ENCODE measurements at regions not wholly inside any gene's neighbourhood (a gene's known extent, or its start where the extent isn't known, plus 50 kb on each side); places are given as distances from the start of the nearest gene placed in this dataset.

- Mint-ChIP-seq H3K27ac (ENCODE audit: unreplicated experiment) (no peak overlapping the region), H3K4me3 (ENCODE audit: unreplicated experiment) (no peak overlapping the region), H3K36me3 (ENCODE audit: low read depth, unreplicated experiment) (no peaks in the 10 kb centered on the region), H3K9me3 (ENCODE audit: unreplicated experiment) (no peaks in the 10 kb centered on the region), H3K27me3 (ENCODE audit: unreplicated experiment) (no peaks in the 10 kb centered on the region), H3K4me1 (ENCODE audit: unreplicated experiment) (no peaks in the 10 kb centered on the region)
- no peak for DNase-seq (ENCODE audit: low spot score)
- no peak for TF ChIP-seq CTCF (IDR thresholded peaks at IDR 0.05; ENCODE audit: unreplicated experiment)
Observed at GRCh38 chr10:21238044-21238443, 287.4 kb downstream of the SKIDA1 start.

- H3K9me3 Mint-ChIP-seq (ENCODE audit: unreplicated experiment), result no peaks in the 10 kb centered on the region
- TF ChIP-seq CTCF (IDR thresholded peaks at IDR 0.05; ENCODE audit: unreplicated experiment), result no peak
- no peak overlapping the region for H3K4me3 Mint-ChIP-seq (ENCODE audit: unreplicated experiment)
- no peaks in the 10 kb centered on the region for H3K4me1 Mint-ChIP-seq (ENCODE audit: unreplicated experiment)
- no peak for DNase-seq (ENCODE audit: low spot score)
- no peaks in the 10 kb centered on the region for H3K36me3 Mint-ChIP-seq (ENCODE audit: low read depth, unreplicated experiment)
- no peak overlapping the region for H3K27ac Mint-ChIP-seq (ENCODE audit: unreplicated experiment)
- H3K27me3 Mint-ChIP-seq (ENCODE audit: unreplicated experiment), result no peaks in the 10 kb centered on the region
Observed at GRCh38 chr10:21234761-21235160, 290.7 kb downstream of the SKIDA1 start.

GRCh38 chr10:21230219-21230618 lies 295.3 kb downstream of the SKIDA1 start:
- H3K9me3 Mint-ChIP-seq (ENCODE audit: unreplicated experiment), result no peaks in the 10 kb centered on the region
- H3K27me3 Mint-ChIP-seq (ENCODE audit: unreplicated experiment), result peaks cover 4% of the 10 kb centered on the region
- H3K36me3 Mint-ChIP-seq (ENCODE audit: low read depth, unreplicated experiment), result no peaks in the 10 kb centered on the region
- no peak overlapping the region for H3K27ac Mint-ChIP-seq (ENCODE audit: unreplicated experiment)
- no peak for TF ChIP-seq CTCF (IDR thresholded peaks at IDR 0.05; ENCODE audit: unreplicated experiment)
- no peak overlapping the region for H3K4me3 Mint-ChIP-seq (ENCODE audit: unreplicated experiment)
- DNase-seq (ENCODE audit: low spot score), result no peak
- no peaks in the 10 kb centered on the region for H3K4me1 Mint-ChIP-seq (ENCODE audit: unreplicated experiment)

- DNase-seq (ENCODE audit: low spot score), result no peak
- Mint-ChIP-seq H3K27me3 (ENCODE audit: unreplicated experiment) (peaks cover 2% of the 10 kb centered on the region), H3K27ac (ENCODE audit: unreplicated experiment) (no peak overlapping the region), H3K36me3 (ENCODE audit: low read depth, unreplicated experiment) (no peaks in the 10 kb centered on the region), H3K4me1 (ENCODE audit: unreplicated experiment) (no peaks in the 10 kb centered on the region), H3K4me3 (ENCODE audit: unreplicated experiment) (no peak overlapping the region), H3K9me3 (ENCODE audit: unreplicated experiment) (peaks cover 4% of the 10 kb centered on the region)
- no peak for TF ChIP-seq CTCF (IDR thresholded peaks at IDR 0.05; ENCODE audit: unreplicated experiment)
Observed at GRCh38 chr10:21217748-21218367, 307.6 kb downstream of the SKIDA1 start.

- no peaks in the 10 kb centered on the region for H3K36me3 Mint-ChIP-seq (ENCODE audit: low read depth, unreplicated experiment)
- TF ChIP-seq CTCF (IDR thresholded peaks at IDR 0.05; ENCODE audit: unreplicated experiment), result no peak
- H3K4me1 Mint-ChIP-seq (ENCODE audit: unreplicated experiment), result no peaks in the 10 kb centered on the region
- peaks cover 4% of the 10 kb centered on the region for H3K9me3 Mint-ChIP-seq (ENCODE audit: unreplicated experiment)
- H3K27me3 Mint-ChIP-seq (ENCODE audit: unreplicated experiment), result peaks cover 2% of the 10 kb centered on the region
- no peak overlapping the region for H3K27ac Mint-ChIP-seq (ENCODE audit: unreplicated experiment)
- no peak for DNase-seq (ENCODE audit: low spot score)
- H3K4me3 Mint-ChIP-seq (ENCODE audit: unreplicated experiment), result no peak overlapping the region
Observed at GRCh38 chr10:21217107-21217506, 308.4 kb downstream of the SKIDA1 start.
